OCI-LY3 (cell line): ENCODE measurements at regions not wholly inside any gene's neighbourhood (a gene's known extent, or its start where the extent isn't known, plus 50 kb on each side); places are given as distances from the start of the nearest gene placed in this dataset.

Experiments
- EZH2phosphoT487 ChIP-seq: fragments of 200-600 bp; shearing (Covaris generic); IDR thresholded peaks from 2 replicates; pipeline ENCODE4 v1.6.1; 2018; ENCODE audit warnings: antibody characterized with exemption, mixed run types, low read depth
- TF ChIP-seq, protein P1 (sequence below): fragments of 200-600, 300-600 bp; sonication (generic); IDR thresholded peaks from 2 replicates; pipeline ENCODE4 v1.5.1; 2014; ENCODE audit warnings: antibody characterized with exemption, low read length, low read depth

DNA sequence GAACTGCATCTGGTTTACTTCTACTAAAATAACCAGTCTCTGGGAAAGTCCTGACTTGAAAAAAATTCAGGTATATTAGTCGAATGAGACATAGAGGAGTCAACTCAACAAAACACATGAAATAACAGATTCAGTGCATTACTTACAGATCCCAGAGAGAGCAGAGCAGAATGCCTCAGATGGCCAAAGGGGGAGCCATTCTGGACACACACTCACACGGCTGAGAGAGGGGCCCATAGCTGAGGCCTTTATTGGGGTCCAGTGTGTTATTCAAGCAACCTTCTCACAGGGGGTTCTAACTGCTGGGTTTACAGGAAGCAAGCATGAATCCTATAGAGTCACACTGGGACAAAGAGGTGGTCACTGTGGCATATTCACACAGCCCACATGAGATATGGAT lies 135.1 kb upstream of the SNRPN start:
- TF ChIP-seq, protein P1, sequence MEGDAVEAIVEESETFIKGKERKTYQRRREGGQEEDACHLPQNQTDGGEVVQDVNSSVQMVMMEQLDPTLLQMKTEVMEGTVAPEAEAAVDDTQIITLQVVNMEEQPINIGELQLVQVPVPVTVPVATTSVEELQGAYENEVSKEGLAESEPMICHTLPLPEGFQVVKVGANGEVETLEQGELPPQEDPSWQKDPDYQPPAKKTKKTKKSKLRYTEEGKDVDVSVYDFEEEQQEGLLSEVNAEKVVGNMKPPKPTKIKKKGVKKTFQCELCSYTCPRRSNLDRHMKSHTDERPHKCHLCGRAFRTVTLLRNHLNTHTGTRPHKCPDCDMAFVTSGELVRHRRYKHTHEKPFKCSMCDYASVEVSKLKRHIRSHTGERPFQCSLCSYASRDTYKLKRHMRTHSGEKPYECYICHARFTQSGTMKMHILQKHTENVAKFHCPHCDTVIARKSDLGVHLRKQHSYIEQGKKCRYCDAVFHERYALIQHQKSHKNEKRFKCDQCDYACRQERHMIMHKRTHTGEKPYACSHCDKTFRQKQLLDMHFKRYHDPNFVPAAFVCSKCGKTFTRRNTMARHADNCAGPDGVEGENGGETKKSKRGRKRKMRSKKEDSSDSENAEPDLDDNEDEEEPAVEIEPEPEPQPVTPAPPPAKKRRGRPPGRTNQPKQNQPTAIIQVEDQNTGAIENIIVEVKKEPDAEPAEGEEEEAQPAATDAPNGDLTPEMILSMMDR, result no peak
- no peak for TF ChIP-seq EZH2phosphoT487
